K562 (cell line): ENCODE measurements at regions not wholly inside any gene's neighbourhood (a gene's known extent, or its start where the extent isn't known, plus 50 kb on each side); places are given as distances from the start of the nearest gene placed in this dataset.

Source experiments
- CHD1 ChIP-seq: fragments of 200-600 bp; sonication (generic); IDR thresholded peaks from one replicate; pipeline ENCODE4 v1.6.1; 2012; ENCODE audit warnings: mild to moderate bottlenecking, moderate library complexity, low read length, inconsistent platforms
- CTCF ChIP-seq, 3 experiments: IDR thresholded peaks in 2 of 3; conservative IDR thresholded peaks in 1 of 3; 2 replicates each; pipeline ENCODE4 v1.5.1; 2011 to 2012; ENCODE audit warnings: low read length in 3 of 3, mild to moderate bottlenecking in 3 of 3, control low read depth in 2 of 3, improper control_type of control experiment in 1 of 3, inconsistent platforms in 1 of 3, low read depth in 1 of 3, mixed read lengths in 1 of 3, moderate library complexity in 1 of 3; ENCODE audit not compliant: insufficient read depth in 2 of 3
- E2F5 ChIP-seq: sonication (generic); formaldehyde crosslinking; IDR thresholded peaks from 2 replicates; pipeline ENCODE4 v1.8.0; 2022; ENCODE audit warnings: mild to moderate bottlenecking, missing genetic modification reagents
- ESRRA ChIP-seq: fragments of 450-650 bp; IDR thresholded peaks from 2 replicates; pipeline ENCODE4 v1.6.1; 2014; ENCODE audit warnings: low read depth, mild to moderate bottlenecking, moderate library complexity, borderline replicate concordance
- MEF2D ChIP-seq: conservative IDR thresholded peaks from 2 replicates; pipeline ENCODE4 v1.6.1; 2016; ENCODE audit warnings: low read depth, missing genetic modification characterization, missing compliant biosample characterization
- MLLT1 ChIP-seq, 2 experiments: fragments of 450-650 bp; IDR thresholded peaks; 2 replicates each; pipeline ENCODE4 v1.6.1; 2016
- RAD21 ChIP-seq, 2 experiments: fragments of 250-450 bp in 1 of 2; fragments of 450-650 bp in 1 of 2; sonication (Bioruptor Pico) in 1 of 2; formaldehyde crosslinking in 1 of 2; IDR thresholded peaks in 1 of 2; conservative IDR thresholded peaks in 1 of 2; 2 replicates each; pipeline versions ENCODE4 v1.4.0 to v1.8.0; 2020 to 2022; ENCODE audit warnings: mild to moderate bottlenecking in 2 of 2, moderate library complexity in 1 of 2
- THAP12 ChIP-seq: fragments of 250-450 bp; sonication (Bioruptor Pico); IDR thresholded peaks from 2 replicates; pipeline ENCODE4 v1.9.0; 2021; ENCODE audit warnings: mild to moderate bottlenecking, inconsistent platforms
- ZBTB33 ChIP-seq: sonication (generic); formaldehyde crosslinking; IDR thresholded peaks from 2 replicates; pipeline ENCODE4 v1.8.1; 2023; ENCODE audit warnings: mild to moderate bottlenecking, missing genetic modification reagents
- ZNF384 ChIP-seq: IDR thresholded peaks from 2 replicates; pipeline ENCODE4 v1.6.1; 2012; ENCODE audit warnings: low read depth, low read length, improper control_type of control experiment

GRCh38 chrX:147217334-147217733 is 402.8 kb upstream of the CXorf51A start:
- no peak for TF ChIP-seq ESRRA
- TF ChIP-seq ZNF384 = no peak
- no peak for TF ChIP-seq MEF2D (tag)
- no peak for TF ChIP-seq THAP12
- TF ChIP-seq CTCF (IDR thresholded peaks at IDR 0.05 in 2 of 3, conservative IDR thresholded peaks at IDR 0.05 in 1 of 3; ENCODE audit: insufficient read depth in 2 of 3, low read depth in 1 of 3, low read length in 3 of 3) = no peak
- TF ChIP-seq RAD21 (CRISPR knock-in tag; conservative IDR thresholded peaks at IDR 0.05 in 1 of 2, IDR thresholded peaks at IDR 0.05 in 1 of 2) = no peak
- no peak for TF ChIP-seq E2F5
- TF ChIP-seq ZBTB33 (CRISPR knock-in tag) = no peak
- TF ChIP-seq MLLT1 (IDR thresholded peaks at IDR 0.05) = no peak
- no peak for TF ChIP-seq CHD1
